Prostate gland (tissue), 2 donors: ENCODE measurements at regions not wholly inside any gene's neighbourhood (a gene's known extent, or its start where the extent isn't known, plus 50 kb on each side); places are given as distances from the start of the nearest gene placed in this dataset.

Source experiments
- CTCF ChIP-seq, 4 experiments: fragments of 200-600 bp in 2 of 4; fragments of 450-650 bp in 2 of 4; sonication (generic) in 2 of 4; IDR thresholded peaks; 1 replicate in 3 of 4; 2 replicates in 1 of 4; pipeline ENCODE4 v1.5.1; 2016 to 2019; ENCODE audit warnings: antibody characterized with exemption in 4 of 4, mild to moderate bottlenecking in 2 of 4, moderate library complexity in 2 of 4
- POLR2A ChIP-seq: fragments of 450-650 bp; IDR thresholded peaks from one replicate; pipeline ENCODE4 v1.6.1; 2016; ENCODE audit warnings: antibody characterized with exemption, mild to moderate bottlenecking

GRCh38 chr16:47905771-47906170, 250.0 kb downstream of the ABCC12 start:
- TF ChIP-seq CTCF (IDR thresholded peaks at IDR 0.05) (no peak), POLR2A (no peak)
